HepG2 (cell line): ENCODE measurements at regions not wholly inside any gene's neighbourhood (a gene's known extent, or its start where the extent isn't known, plus 50 kb on each side); places are given as distances from the start of the nearest gene placed in this dataset.

Experiments used
- ATAC-seq: fragments of 200-7000 bp; cut with Tn5 transposase; 3 replicates; pipeline ENCODE4 v1.9.1; 2020; ENCODE audit warnings: mild to moderate bottlenecking, moderate library complexity
- BruUV-seq: library from RNA; stranded (reverse); fragments of 400-500 nt; replicated peaks from 2 replicates; lab custom pipeline; 2021; lab: Mats Ljungman, UMichigan
- CTCF ChIA-PET: fragments of 300-600 bp; formaldehyde crosslinking; extraction: SDS; loops from one replicate; lab custom pipeline; 2021; ENCODE audit warnings: low total read pairs, inconsistent platforms, low intra/inter-chr PET ratio; lab: Yijun Ruan, JAX
- POLR2A ChIA-PET: fragments of 350-600 bp; sonication (Branson Sonifier 250); formaldehyde crosslinking; loops from one replicate; lab custom pipeline; 2020; ENCODE audit warnings: antibody characterized with exemption, inconsistent platforms; lab: Yijun Ruan, JAX
- DNase-seq: peaks from one replicate; pipeline ENCODE4 v3.0.0-alpha.2; 2015; ENCODE audit warnings: low spot score
- FAIRE-seq: peaks from 3 replicates; lab custom pipeline; 2011; peaks lifted over from hg19 to GRCh38; lab: Jason Lieb, UNC
- H2AFZ ChIP-seq: one replicate; pipeline ENCODE4 v1.6.1; 2011; ENCODE audit warnings: low read length, inconsistent platforms
- H3K27ac ChIP-seq: fragments of 300-600 bp; 3 replicates; pipeline ENCODE4 v1.8.0; 2011; ENCODE audit warnings: mixed run types, mild to moderate bottlenecking, mixed read lengths, low read length, inconsistent platforms; ENCODE audit not compliant: insufficient read depth; ENCODE audit errors: extremely low read length
- H3K27me3 ChIP-seq, 2 experiments: fragments of 200-600 bp in 1 of 2; 2 replicates in 1 of 2; 3 replicates in 1 of 2; pipeline versions ENCODE4 v1.6.0 to v1.8.0; 2011; ENCODE audit warnings: low read length in 2 of 2, mild to moderate bottlenecking in 2 of 2, moderate library complexity in 2 of 2, inconsistent platforms in 1 of 2; ENCODE audit not compliant: insufficient read depth in 2 of 2, control insufficient read depth in 1 of 2
- H3K36me3 ChIP-seq, 2 experiments: fragments of 200-600 bp in 1 of 2; replicated peaks in 1 of 2; 2 replicates in 1 of 2; 3 replicates in 1 of 2; pipeline versions ENCODE4 v1.5.1 to v1.8.0; 2011; ENCODE audit warnings: low read length in 2 of 2, inconsistent platforms in 1 of 2; ENCODE audit not compliant: insufficient read depth in 2 of 2, control insufficient read depth in 1 of 2
- H3K4me1 ChIP-seq: 2 replicates; pipeline ENCODE4 v1.5.1; 2012; ENCODE audit warnings: low read length, inconsistent platforms; ENCODE audit not compliant: insufficient read depth
- H3K4me2 ChIP-seq: 2 replicates; pipeline ENCODE4 v1.6.0; 2011; ENCODE audit warnings: low read depth, low read length, inconsistent platforms
- H3K4me3 ChIP-seq, 3 experiments: fragments of 200-600 bp in 1 of 3; sonication (generic), shearing (Covaris generic) in 1 of 3; replicated peaks in 1 of 3; 2 replicates each; pipeline ENCODE4 v1.5.1; 2011 to 2016; ENCODE audit warnings: low read length in 3 of 3, inconsistent platforms in 2 of 3, low read depth in 2 of 3, mild to moderate bottlenecking in 2 of 3, control low read depth in 1 of 3, mixed read lengths in 1 of 3; ENCODE audit not compliant: insufficient read depth in 1 of 3
- H3K79me2 ChIP-seq: one replicate; pipeline ENCODE4 v1.6.1; 2011; ENCODE audit warnings: low read length, inconsistent platforms; ENCODE audit not compliant: insufficient read depth
- H3K9ac ChIP-seq: 2 replicates; pipeline ENCODE4 v1.6.0; 2011; ENCODE audit warnings: mild to moderate bottlenecking, low read depth, low read length, inconsistent platforms; ENCODE audit not compliant: insufficient read depth
- H3K9me3 ChIP-seq: 2 replicates; pipeline ENCODE4 v1.5.1; 2012; ENCODE audit warnings: mild to moderate bottlenecking, low read length
- H4K20me1 ChIP-seq: 2 replicates; pipeline ENCODE4 v1.6.0; 2011; ENCODE audit warnings: inconsistent platforms, mild to moderate bottlenecking, low read length, moderate library complexity; ENCODE audit not compliant: insufficient read depth
- HNRNPL ChIP-seq: fragments of 200-400 bp; formaldehyde crosslinking; IDR thresholded peaks from 2 replicates; pipeline ENCODE4 v1.6.1; 2017; ENCODE audit warnings: mild to moderate bottlenecking, low read depth, low read length
- NRL ChIP-seq: sonication (generic); formaldehyde crosslinking; IDR thresholded peaks from 2 replicates; pipeline ENCODE4 v1.5.0; 2020; ENCODE audit warnings: missing genetic modification reagents, mild to moderate bottlenecking, moderate library complexity, borderline replicate concordance
- PCBP2 ChIP-seq: fragments of 200-400 bp; formaldehyde crosslinking; optimal IDR thresholded peaks from 2 replicates; pipeline ENCODE3; 2018; ENCODE audit warnings: low read length, low read depth; ENCODE audit not compliant: poor library complexity, severe bottlenecking
- PHF8 ChIP-seq: sonication (generic); formaldehyde crosslinking; IDR thresholded peaks from 2 replicates; pipeline ENCODE4 v1.5.0; 2020; ENCODE audit warnings: missing genetic modification reagents
- SKI ChIP-seq: fragments of 450-650 bp; IDR thresholded peaks from one replicate; pipeline ENCODE4 v1.6.1; 2018; ENCODE audit warnings: mild to moderate bottlenecking; ENCODE audit not compliant: partially characterized antibody
- SRSF4 ChIP-seq: fragments of 200-400 bp; formaldehyde crosslinking; IDR thresholded peaks from one replicate; pipeline ENCODE4 v1.6.1; 2018; ENCODE audit warnings: mild to moderate bottlenecking, low read depth, low read length, moderate library complexity; ENCODE audit not compliant: poor library complexity, severe bottlenecking
- TEAD2 ChIP-seq: sonication (generic); formaldehyde crosslinking; IDR thresholded peaks from 2 replicates; pipeline ENCODE4 v1.9.0; 2021; ENCODE audit warnings: missing genetic modification reagents
- TMF1 ChIP-seq: sonication (generic); formaldehyde crosslinking; IDR thresholded peaks from 2 replicates; pipeline ENCODE4 v1.8.1; 2022; ENCODE audit warnings: low read depth, missing genetic modification reagents
- ZNF460 ChIP-seq: sonication (generic); formaldehyde crosslinking; IDR thresholded peaks from 2 replicates; pipeline ENCODE4 v1.5.1; 2020; ENCODE audit warnings: missing genetic modification reagents, mild to moderate bottlenecking, borderline replicate concordance
- ZNF674 ChIP-seq: sonication (generic); formaldehyde crosslinking; IDR thresholded peaks from 2 replicates; pipeline ENCODE4 v1.5.0; 2020; ENCODE audit warnings: low read depth, mild to moderate bottlenecking, missing genetic modification reagents
- WGBS: methylation state at CpG from one replicate; pipeline ENCODE4 v1.1.6; 2017; ENCODE audit warnings: low lambda C conversion rate; 5-methylcytosine and 5-hydroxymethylcytosine counted together
- in situ Hi-C: cut with HindIII; loops from 2 replicates; pipeline ENCODE4 v1.10.0; 2017; ENCODE audit warnings: low pct_unique_long_range_greater_than_20kb; ENCODE audit not compliant: extremely low pct_ligation_motif_present
- intact Hi-C: fragments of 100-400 bp; cut with micrococcal nuclease; formaldehyde crosslinking; loops from one replicate; pipeline ENCODE4 v1.10.0; 2022; ENCODE audit not compliant: unreplicated experiment
- TF ChIP-seq, protein P1 (sequence below): sonication (generic); formaldehyde crosslinking; IDR thresholded peaks from 2 replicates; pipeline ENCODE4 v1.8.0; 2022; ENCODE audit warnings: mild to moderate bottlenecking, missing genetic modification reagents; ENCODE audit not compliant: insufficient replicate concordance

DNA sequence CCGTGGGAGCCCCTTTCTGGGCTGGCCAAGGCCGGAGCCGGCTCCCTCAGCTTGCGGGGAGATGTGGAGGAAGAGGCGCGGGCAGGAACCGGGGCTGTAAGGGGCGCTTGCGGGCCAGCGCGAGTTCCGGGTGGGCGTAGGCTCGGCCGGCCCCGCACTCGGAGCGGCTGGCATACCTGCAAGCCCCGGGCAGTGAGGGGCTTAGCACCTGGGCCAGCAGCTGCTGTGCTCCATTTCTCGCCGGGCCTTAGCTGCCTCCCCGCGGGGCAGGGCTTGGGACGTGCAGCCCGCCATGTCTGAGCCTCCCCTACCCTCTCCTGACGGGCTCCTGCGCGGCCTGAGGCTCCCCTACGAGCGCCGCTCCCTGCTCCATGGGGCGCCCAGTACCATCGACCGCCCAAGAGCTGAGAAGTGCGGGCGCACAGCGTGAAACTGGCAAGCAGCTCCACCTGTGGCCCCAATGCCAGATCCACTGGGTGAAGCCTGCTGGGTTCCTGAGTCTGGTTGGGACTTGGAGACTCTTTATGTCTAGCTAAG, 82.8 kb upstream of the E2F3 start:
- Histone ChIP-seq H3K27me3 (peaks cover 0 to 4% of the 10 kb centered on the region in 2 experiments; a peak in 1 of 5 replicates), H3K9me3 (no peaks in the 10 kb centered on the region), H3K9ac (no peak overlapping the region), H3K79me2 (no peaks in the 10 kb centered on the region), H3K27ac (no peak overlapping the region), H3K4me2 (no peak overlapping the region), H3K4me1 (no peaks in the 10 kb centered on the region), H3K36me3 (no peaks in the 10 kb centered on the region), H4K20me1 (no peaks in the 10 kb centered on the region), H3K4me3 (no peak overlapping the region), H2AFZ (no peak overlapping the region)
- WGBS: 70% methylated on average over 30 of the region's 37 CpGs
- no peak for ATAC-seq
- intact Hi-C loops: no loop called here
- ChIA-PET CTCF (no interaction called here), POLR2A (no interaction called here)
- no peak for FAIRE-seq
- in situ Hi-C loops: no loop called here
- no peak for TF ChIP-seq TEAD2 (CRISPR knock-in tag)
- no peak for TF ChIP-seq ZNF460 (CRISPR knock-in tag)
- no peak for TF ChIP-seq SKI
- TF ChIP-seq NRL (CRISPR knock-in tag): no peak
- no peak for TF ChIP-seq TMF1 (CRISPR knock-in tag)
- TF ChIP-seq, protein P1, sequence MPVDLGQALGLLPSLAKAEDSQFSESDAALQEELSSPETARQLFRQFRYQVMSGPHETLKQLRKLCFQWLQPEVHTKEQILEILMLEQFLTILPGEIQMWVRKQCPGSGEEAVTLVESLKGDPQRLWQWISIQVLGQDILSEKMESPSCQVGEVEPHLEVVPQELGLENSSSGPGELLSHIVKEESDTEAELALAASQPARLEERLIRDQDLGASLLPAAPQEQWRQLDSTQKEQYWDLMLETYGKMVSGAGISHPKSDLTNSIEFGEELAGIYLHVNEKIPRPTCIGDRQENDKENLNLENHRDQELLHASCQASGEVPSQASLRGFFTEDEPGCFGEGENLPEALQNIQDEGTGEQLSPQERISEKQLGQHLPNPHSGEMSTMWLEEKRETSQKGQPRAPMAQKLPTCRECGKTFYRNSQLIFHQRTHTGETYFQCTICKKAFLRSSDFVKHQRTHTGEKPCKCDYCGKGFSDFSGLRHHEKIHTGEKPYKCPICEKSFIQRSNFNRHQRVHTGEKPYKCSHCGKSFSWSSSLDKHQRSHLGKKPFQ (CRISPR knock-in tag): no peak
- TF ChIP-seq HNRNPL: no peak
- no peak for TF ChIP-seq PCBP2
- TF ChIP-seq PHF8 (CRISPR knock-in tag): no peak
- no peak for TF ChIP-seq SRSF4
- TF ChIP-seq ZNF674 (CRISPR knock-in tag): no peak
- BruUV-seq: no TSS peak
- no peak for DNase-seq
